ENCODE measurements at regions not wholly inside any gene's neighbourhood (a gene's known extent, or its start where the extent isn't known, plus 50 kb on each side); places are given as distances from the start of the nearest gene placed in this dataset.
"Not testable (repeated sequence)": the region's sequence is repeated elsewhere in the genome, so short reads cannot be mapped to it uniquely, and the experiment has no call there.

GRCh38 chr4:133385161-133385954 is 236.3 kb downstream of the PCDH10 start:
- Mint-ChIP-seq H3K27ac (no peak overlapping the region), H3K9me3 (ENCODE audit: low read depth) (peaks cover 3% of the 10 kb centered on the region), H3K4me3 (no peak overlapping the region), H3K4me1 (no peaks in the 10 kb centered on the region), H3K27me3 (no peaks in the 10 kb centered on the region), H3K36me3 (no peaks in the 10 kb centered on the region)
- CTCF ChIA-PET: no interaction called here
- ATAC-seq: no peak
- DNase-seq: no peak

GRCh38 chr4:133379681-133380438 is 230.8 kb downstream of the PCDH10 start:
- DNase-seq (no peak), ATAC-seq (no peak)
- Mint-ChIP-seq H3K36me3 (no peaks in the 10 kb centered on the region), H3K9me3 (ENCODE audit: low read depth) (peaks cover 10% of the 10 kb centered on the region), H3K27ac (no peak overlapping the region), H3K4me3 (no peak overlapping the region), H3K4me1 (no peaks in the 10 kb centered on the region), H3K27me3 (no peaks in the 10 kb centered on the region)
- CTCF ChIA-PET: no interaction called here

- H3K27ac Mint-ChIP-seq: no peak overlapping the region
- DNase-seq (no peak), ATAC-seq (no peak)
- no peak overlapping the region for H3K4me3 Mint-ChIP-seq
- H3K9me3 Mint-ChIP-seq (ENCODE audit: low read depth): peaks cover 8% of the 10 kb centered on the region
- H3K4me1 Mint-ChIP-seq: no peaks in the 10 kb centered on the region
- no peaks in the 10 kb centered on the region for H3K36me3 Mint-ChIP-seq
- CTCF ChIA-PET: no interaction called here
- no peaks in the 10 kb centered on the region for H3K27me3 Mint-ChIP-seq
Measured at GRCh38 chr4:133377286-133377685, 228.2 kb downstream of the PCDH10 start.

GRCh38 chr4:133372699-133373098 is 223.6 kb downstream of the PCDH10 start:
- Mint-ChIP-seq H3K27me3 (no peaks in the 10 kb centered on the region), H3K36me3 (no peaks in the 10 kb centered on the region), H3K4me3 (no peak overlapping the region), H3K4me1 (no peaks in the 10 kb centered on the region), H3K9me3 (ENCODE audit: low read depth) (peaks cover 8% of the 10 kb centered on the region), H3K27ac (no peak overlapping the region)
- CTCF ChIA-PET: no interaction called here
- no peak for DNase-seq
- no peak for ATAC-seq

- no peak for DNase-seq
- H3K27me3 Mint-ChIP-seq: no peaks in the 10 kb centered on the region
- no peak overlapping the region for H3K27ac Mint-ChIP-seq
- CTCF ChIA-PET: no interaction called here
- no peak overlapping the region for H3K4me3 Mint-ChIP-seq
- no peaks in the 10 kb centered on the region for H3K4me1 Mint-ChIP-seq
- no peaks in the 10 kb centered on the region for H3K36me3 Mint-ChIP-seq
- no peak for ATAC-seq
- peaks cover 12% of the 10 kb centered on the region for H3K9me3 Mint-ChIP-seq (ENCODE audit: low read depth)
Measured at GRCh38 chr4:133355633-133356032, 206.5 kb downstream of the PCDH10 start.

GRCh38 chr4:133347409-133347808 is 198.3 kb downstream of the PCDH10 start:
- no peak for DNase-seq
- no peaks in the 10 kb centered on the region for H3K36me3 Mint-ChIP-seq
- H3K27me3 Mint-ChIP-seq: no peaks in the 10 kb centered on the region
- ATAC-seq: no peak
- H3K27ac Mint-ChIP-seq: no peak overlapping the region
- H3K4me3 Mint-ChIP-seq: no peak overlapping the region
- peaks cover 6% of the 10 kb centered on the region for H3K9me3 Mint-ChIP-seq (ENCODE audit: low read depth)
- no peaks in the 10 kb centered on the region for H3K4me1 Mint-ChIP-seq
- CTCF ChIA-PET: no interaction called here

- H3K4me3 Mint-ChIP-seq: no peak overlapping the region
- no peaks in the 10 kb centered on the region for H3K9me3 Mint-ChIP-seq (ENCODE audit: low read depth)
- no peaks in the 10 kb centered on the region for H3K27me3 Mint-ChIP-seq
- H3K4me1 Mint-ChIP-seq: no peaks in the 10 kb centered on the region
- H3K27ac Mint-ChIP-seq: no peak overlapping the region
- no peaks in the 10 kb centered on the region for H3K36me3 Mint-ChIP-seq
- ATAC-seq (no peak), DNase-seq (no peak)
- CTCF ChIA-PET: no interaction called here
Measured at GRCh38 chr4:133324491-133324890, 175.4 kb downstream of the PCDH10 start.

- CTCF ChIA-PET: no interaction called here
- Mint-ChIP-seq H3K36me3 (no peaks in the 10 kb centered on the region), H3K4me1 (no peaks in the 10 kb centered on the region), H3K27ac (no peak overlapping the region), H3K4me3 (no peak overlapping the region), H3K27me3 (no peaks in the 10 kb centered on the region), H3K9me3 (ENCODE audit: low read depth) (no peaks in the 10 kb centered on the region)
- no peak for ATAC-seq
- no peak for DNase-seq
Measured at GRCh38 chr4:133323670-133324069, 174.6 kb downstream of the PCDH10 start.

- ATAC-seq (no peak), DNase-seq (no peak)
- H3K9me3 Mint-ChIP-seq (ENCODE audit: low read depth): no peaks in the 10 kb centered on the region
- no peak overlapping the region for H3K4me3 Mint-ChIP-seq
- no peak overlapping the region for H3K27ac Mint-ChIP-seq
- H3K36me3 Mint-ChIP-seq: no peaks in the 10 kb centered on the region
- no peaks in the 10 kb centered on the region for H3K27me3 Mint-ChIP-seq
- no peaks in the 10 kb centered on the region for H3K4me1 Mint-ChIP-seq
- CTCF ChIA-PET: no interaction called here
Measured at GRCh38 chr4:133320576-133321170, 171.6 kb downstream of the PCDH10 start.

- Mint-ChIP-seq H3K4me1 (no peaks in the 10 kb centered on the region), H3K36me3 (no peaks in the 10 kb centered on the region), H3K4me3 (no peak overlapping the region), H3K27me3 (no peaks in the 10 kb centered on the region), H3K27ac (no peak overlapping the region), H3K9me3 (ENCODE audit: low read depth) (no peaks in the 10 kb centered on the region)
- CTCF ChIA-PET: no interaction called here
- ATAC-seq: no peak
- DNase-seq: no peak
Measured at GRCh38 chr4:133316909-133317308, 167.8 kb downstream of the PCDH10 start.

- H3K36me3 Mint-ChIP-seq: no peaks in the 10 kb centered on the region
- no peak for DNase-seq
- H3K4me1 Mint-ChIP-seq: no peaks in the 10 kb centered on the region
Measured at GRCh38 chr4:133314991-133315390, 165.9 kb downstream of the PCDH10 start.

GRCh38 chr4:133287396-133287795 is 138.3 kb downstream of the PCDH10 start:
- H3K27ac Mint-ChIP-seq: no peak overlapping the region
- no peaks in the 10 kb centered on the region for H3K4me1 Mint-ChIP-seq
- no peak for DNase-seq

More at GRCh38 chr4:133314991-133315390, 165.9 kb downstream of the PCDH10 start:
- CTCF ChIA-PET: no interaction called here
- no peaks in the 10 kb centered on the region for H3K27me3 Mint-ChIP-seq
- H3K27ac Mint-ChIP-seq: no peak overlapping the region
- no peak overlapping the region for H3K4me3 Mint-ChIP-seq
- no peak for ATAC-seq
- no peaks in the 10 kb centered on the region for H3K9me3 Mint-ChIP-seq (ENCODE audit: low read depth)

GRCh38 chr4:133278591-133278990 is 129.5 kb downstream of the PCDH10 start:
- CTCF ChIA-PET: no interaction called here
- Mint-ChIP-seq H3K27me3 (no peaks in the 10 kb centered on the region), H3K9me3 (ENCODE audit: low read depth) (peaks cover 13% of the 10 kb centered on the region), H3K4me3 (no peak overlapping the region), H3K36me3 (no peaks in the 10 kb centered on the region), H3K4me1 (no peaks in the 10 kb centered on the region), H3K27ac (no peak overlapping the region)
- ATAC-seq (no peak), DNase-seq (no peak)

More at GRCh38 chr4:133287396-133287795, 138.3 kb downstream of the PCDH10 start:
- H3K4me3 Mint-ChIP-seq: no peak overlapping the region
- CTCF ChIA-PET: no interaction called here
- no peaks in the 10 kb centered on the region for H3K9me3 Mint-ChIP-seq (ENCODE audit: low read depth)
- ATAC-seq: no peak
- no peaks in the 10 kb centered on the region for H3K36me3 Mint-ChIP-seq
- no peaks in the 10 kb centered on the region for H3K27me3 Mint-ChIP-seq

GRCh38 chr4:133277940-133278339 is 128.8 kb downstream of the PCDH10 start:
- CTCF ChIA-PET, DNase-seq, H3K27me3 Mint-ChIP-seq, ATAC-seq, H3K4me3 Mint-ChIP-seq, H3K36me3 Mint-ChIP-seq, H3K27ac Mint-ChIP-seq, H3K4me1 Mint-ChIP-seq: not testable (repeated sequence)
- H3K9me3 Mint-ChIP-seq (ENCODE audit: low read depth): peaks cover 13% of the 10 kb centered on the region

Measured in activated CD8-positive, alpha-beta memory T cell treated with anti-CD3 and anti-CD28 coated beads, Interleukin-2, amount 10 ng/mL, durations not matched to agents 7 days and 5 days (primary cell).